ENCODE measurements at regions not wholly inside any gene's neighbourhood (a gene's known extent, or its start where the extent isn't known, plus 50 kb on each side); places are given as distances from the start of the nearest gene placed in this dataset.
"Not testable (repeated sequence)": the region's sequence is repeated elsewhere in the genome, so short reads cannot be mapped to it uniquely, and the experiment has no call there.

GRCh38 chr5:98319299-98320011 is 454.0 kb upstream of the RGMB start:
- H3K4me3 ChIP-seq (ENCODE audit: low read length): no peak overlapping the region
- TF ChIP-seq ZNF274 (IDR thresholded peaks at IDR 0.05; ENCODE audit: low read depth, low read length): no peak

GRCh38 chr5:98320343-98320742 is 453.1 kb upstream of the RGMB start:
- no peak overlapping the region for H3K4me3 ChIP-seq (ENCODE audit: low read length)
- no peak for TF ChIP-seq ZNF274 (IDR thresholded peaks at IDR 0.05; ENCODE audit: low read depth, low read length)

GRCh38 chr5:98321361-98321760 is 452.1 kb upstream of the RGMB start:
- TF ChIP-seq ZNF274 (IDR thresholded peaks at IDR 0.05; ENCODE audit: low read depth, low read length): no peak
- H3K4me3 ChIP-seq (ENCODE audit: low read length): no peak overlapping the region

GRCh38 chr5:98325187-98325586 is 448.3 kb upstream of the RGMB start:
- H3K4me3 ChIP-seq (ENCODE audit: low read length): not testable (repeated sequence)

- no peak overlapping the region for H3K4me3 ChIP-seq (ENCODE audit: low read length)
- TF ChIP-seq ZNF274 (IDR thresholded peaks at IDR 0.05; ENCODE audit: low read depth, low read length): no peak
These were observed 445.4 kb upstream of the RGMB start for GRCh38 chr5:98328015-98328414.

- no peak overlapping the region for H3K4me3 ChIP-seq (ENCODE audit: low read length)
- no peak for TF ChIP-seq ZNF274 (IDR thresholded peaks at IDR 0.05; ENCODE audit: low read depth, low read length)
These were observed 442.6 kb upstream of the RGMB start for GRCh38 chr5:98330871-98331270.

- no peak for TF ChIP-seq ZNF274 (IDR thresholded peaks at IDR 0.05; ENCODE audit: low read depth, low read length)
These were observed 439.5 kb upstream of the RGMB start for GRCh38 chr5:98333921-98334320.

GRCh38 chr5:98334946-98335345 is 438.5 kb upstream of the RGMB start:
- no peak for TF ChIP-seq ZNF274 (IDR thresholded peaks at IDR 0.05; ENCODE audit: low read depth, low read length)
- no peak overlapping the region for H3K4me3 ChIP-seq (ENCODE audit: low read length)

More at GRCh38 chr5:98333921-98334320, 439.5 kb upstream of the RGMB start:
- H3K4me3 ChIP-seq (ENCODE audit: low read length): no peak overlapping the region

GRCh38 chr5:98339141-98339848 is 434.2 kb upstream of the RGMB start:
- TF ChIP-seq ZNF274 (IDR thresholded peaks at IDR 0.05; ENCODE audit: low read depth, low read length): no peak
- H3K4me3 ChIP-seq (ENCODE audit: low read length): no peak overlapping the region

- H3K4me3 ChIP-seq (ENCODE audit: low read length): no peak overlapping the region
- no peak for TF ChIP-seq ZNF274 (IDR thresholded peaks at IDR 0.05; ENCODE audit: low read depth, low read length)
These were observed 432.1 kb upstream of the RGMB start for GRCh38 chr5:98341038-98342032.

GRCh38 chr5:98342958-98343660 is 430.4 kb upstream of the RGMB start:
- H3K4me3 ChIP-seq (ENCODE audit: low read length): not testable (repeated sequence)

GRCh38 chr5:98349251-98349989 is 424.0 kb upstream of the RGMB start:
- TF ChIP-seq ZNF274 (IDR thresholded peaks at IDR 0.05; ENCODE audit: low read depth, low read length): no peak
- no peak overlapping the region for H3K4me3 ChIP-seq (ENCODE audit: low read length)

- no peak overlapping the region for H3K4me3 ChIP-seq (ENCODE audit: low read length)
- TF ChIP-seq ZNF274 (IDR thresholded peaks at IDR 0.05; ENCODE audit: low read depth, low read length): no peak
These were observed 423.5 kb upstream of the RGMB start for GRCh38 chr5:98349990-98350365.
